SU-DHL-6 (cell line): ENCODE measurements at regions not wholly inside any gene's neighbourhood (a gene's known extent, or its start where the extent isn't known, plus 50 kb on each side); places are given as distances from the start of the nearest gene placed in this dataset.

Experiments
- H2AFZ ChIP-seq: fragments of 200-600 bp; sonication (generic); 2 replicates; pipeline ENCODE4 v1.6.1; 2014; ENCODE audit warnings: low read depth, mild to moderate bottlenecking, moderate library complexity, mixed read lengths, antibody characterized with exemption, low read length; ENCODE audit not compliant: severe bottlenecking
- H3F3A ChIP-seq: fragments of 200-600 bp; shearing (Covaris generic); 2 replicates; pipeline ENCODE4 v1.6.0; 2016; ENCODE audit warnings: antibody characterized with exemption, mild to moderate bottlenecking; ENCODE audit not compliant: insufficient read depth
- H3K27ac ChIP-seq: fragments of 200-600 bp; sonication (generic); 2 replicates; pipeline ENCODE4 v1.5.1; 2016; ENCODE audit warnings: low read depth, mild to moderate bottlenecking, low read length, moderate library complexity, mixed read lengths
- H3K27me3 ChIP-seq: fragments of 200-600 bp; sonication (generic), shearing (Covaris generic); 2 replicates; pipeline ENCODE4 v1.6.0; 2014; ENCODE audit warnings: mild to moderate bottlenecking, low read length
- H3K36me3 ChIP-seq: fragments of 200-600 bp; sonication (generic); 2 replicates; pipeline ENCODE4 v1.6.1; 2014; ENCODE audit warnings: mild to moderate bottlenecking, low read length, mixed read lengths
- H3K4me2 ChIP-seq: fragments of 300-600, 200-600 bp; shearing (Covaris generic), sonication (generic); 2 replicates; pipeline ENCODE4 v1.6.0; 2014; ENCODE audit warnings: low read length, low read depth, mild to moderate bottlenecking; ENCODE audit not compliant: poor library complexity, severe bottlenecking
- H3K4me3 ChIP-seq: fragments of 200-600 bp; sonication (generic); 2 replicates; pipeline ENCODE4 v1.5.1; 2014; ENCODE audit warnings: antibody characterized with exemption, low read length, mild to moderate bottlenecking, mixed read lengths; ENCODE audit not compliant: insufficient read depth, poor library complexity, severe bottlenecking
- H3K79me2 ChIP-seq: fragments of 200-600 bp; sonication (generic); 2 replicates; pipeline ENCODE4 v1.6.1; 2014; ENCODE audit warnings: mild to moderate bottlenecking, low read length, moderate library complexity; ENCODE audit not compliant: insufficient read depth
- H3K9ac ChIP-seq: fragments of 200-600 bp; sonication (generic); 2 replicates; pipeline ENCODE4 v1.7.0; 2014; ENCODE audit warnings: mild to moderate bottlenecking, low read length
- H3K9me2 ChIP-seq: fragments of 200-600 bp; sonication (generic); replicated peaks from 2 replicates; pipeline ENCODE4 v1.6.1; 2014; ENCODE audit warnings: low read length; ENCODE audit not compliant: insufficient read depth
- H3K9me3 ChIP-seq: fragments of 200-600 bp; sonication (generic); 2 replicates; pipeline ENCODE4 v1.6.1; 2014; ENCODE audit warnings: low read length, mixed read lengths; ENCODE audit not compliant: insufficient read depth
- H4K20me1 ChIP-seq: fragments of 200-600 bp; sonication (generic); 2 replicates; pipeline ENCODE4 v1.6.1; 2014; ENCODE audit warnings: low read depth, mild to moderate bottlenecking, antibody characterized with exemption, low read length, moderate library complexity, mixed read lengths
- EZH2phosphoT487 ChIP-seq: fragments of 200-600 bp; sonication (generic), shearing (Covaris generic); conservative IDR thresholded peaks from 2 replicates; pipeline ENCODE4 v1.6.1; 2018; ENCODE audit warnings: mild to moderate bottlenecking, antibody characterized with exemption, low read length, moderate library complexity, mixed read lengths
- TF ChIP-seq, protein P1 (sequence below): fragments of 200-600 bp; sonication (generic); IDR thresholded peaks from one replicate; pipeline ENCODE4 v1.5.1; 2017; ENCODE audit warnings: antibody characterized with exemption, mild to moderate bottlenecking, low read length, moderate library complexity; ENCODE audit not compliant: insufficient read depth, poor library complexity, severe bottlenecking

DNA sequence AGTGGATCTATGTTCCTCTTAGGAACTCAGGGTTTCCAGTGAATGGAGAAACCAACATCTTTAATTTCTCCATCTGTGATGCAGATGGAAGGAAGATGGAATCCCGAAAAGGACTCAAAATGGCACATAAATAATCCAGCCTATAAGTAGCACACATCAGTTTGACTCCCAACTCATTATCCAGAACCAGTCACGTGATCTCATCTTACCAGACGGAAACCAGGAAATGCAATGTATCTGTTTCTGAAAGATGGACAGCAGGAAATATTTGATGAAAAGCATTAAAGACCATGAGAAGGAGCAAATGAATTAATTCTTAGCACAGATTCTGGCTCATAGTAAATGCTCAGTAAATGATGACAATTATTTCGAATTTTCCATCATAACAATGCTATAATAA lies 443.1 kb upstream of the FMR1 start:
- no peaks in the 10 kb centered on the region for H3K27me3 ChIP-seq
- H2AFZ ChIP-seq = no peak overlapping the region
- H3K4me2 ChIP-seq = no peak overlapping the region
- no peaks in the 10 kb centered on the region for H4K20me1 ChIP-seq
- no peaks in the 10 kb centered on the region for H3K79me2 ChIP-seq
- H3K36me3 ChIP-seq = no peaks in the 10 kb centered on the region
- TF ChIP-seq, protein P1, sequence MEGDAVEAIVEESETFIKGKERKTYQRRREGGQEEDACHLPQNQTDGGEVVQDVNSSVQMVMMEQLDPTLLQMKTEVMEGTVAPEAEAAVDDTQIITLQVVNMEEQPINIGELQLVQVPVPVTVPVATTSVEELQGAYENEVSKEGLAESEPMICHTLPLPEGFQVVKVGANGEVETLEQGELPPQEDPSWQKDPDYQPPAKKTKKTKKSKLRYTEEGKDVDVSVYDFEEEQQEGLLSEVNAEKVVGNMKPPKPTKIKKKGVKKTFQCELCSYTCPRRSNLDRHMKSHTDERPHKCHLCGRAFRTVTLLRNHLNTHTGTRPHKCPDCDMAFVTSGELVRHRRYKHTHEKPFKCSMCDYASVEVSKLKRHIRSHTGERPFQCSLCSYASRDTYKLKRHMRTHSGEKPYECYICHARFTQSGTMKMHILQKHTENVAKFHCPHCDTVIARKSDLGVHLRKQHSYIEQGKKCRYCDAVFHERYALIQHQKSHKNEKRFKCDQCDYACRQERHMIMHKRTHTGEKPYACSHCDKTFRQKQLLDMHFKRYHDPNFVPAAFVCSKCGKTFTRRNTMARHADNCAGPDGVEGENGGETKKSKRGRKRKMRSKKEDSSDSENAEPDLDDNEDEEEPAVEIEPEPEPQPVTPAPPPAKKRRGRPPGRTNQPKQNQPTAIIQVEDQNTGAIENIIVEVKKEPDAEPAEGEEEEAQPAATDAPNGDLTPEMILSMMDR = no peak
- TF ChIP-seq EZH2phosphoT487 = no peak
- H3F3A ChIP-seq = no peaks in the 10 kb centered on the region
- H3K9ac ChIP-seq = no peak overlapping the region
- no peak overlapping the region for H3K27ac ChIP-seq
- H3K9me2 ChIP-seq = no peaks in the 10 kb centered on the region
- no peak overlapping the region for H3K4me3 ChIP-seq
- H3K9me3 ChIP-seq = no peaks in the 10 kb centered on the region

DNA sequence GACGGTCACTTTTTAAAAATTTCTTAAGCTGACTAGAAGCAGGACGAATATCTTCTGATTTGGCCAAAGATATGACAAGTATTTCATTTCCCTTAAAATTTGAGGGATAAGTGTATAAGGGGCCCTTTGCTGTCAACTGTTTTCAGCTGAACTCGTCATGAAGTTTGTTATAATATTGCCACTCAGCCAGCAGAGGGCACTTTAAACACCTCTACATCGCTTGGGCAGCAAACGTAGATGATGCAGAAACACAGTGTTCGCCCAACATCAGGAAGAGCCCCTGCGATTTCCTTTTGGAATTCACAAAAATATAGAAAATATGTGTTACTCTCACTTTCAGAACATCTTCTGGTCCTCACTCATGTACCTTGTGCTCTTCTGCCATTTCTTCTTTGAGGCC lies 435.7 kb upstream of the FMR1 start:
- Histone ChIP-seq H3K27ac (no peak overlapping the region), H3K9me3 (no peaks in the 10 kb centered on the region), H4K20me1 (no peaks in the 10 kb centered on the region), H3K79me2 (no peaks in the 10 kb centered on the region), H3K27me3 (no peaks in the 10 kb centered on the region), H2AFZ (no peak overlapping the region), H3K4me2 (no peak overlapping the region), H3F3A (no peaks in the 10 kb centered on the region), H3K36me3 (no peaks in the 10 kb centered on the region), H3K9ac (no peak overlapping the region), H3K4me3 (no peak overlapping the region), H3K9me2 (no peaks in the 10 kb centered on the region)
- TF ChIP-seq EZH2phosphoT487 = no peak
- TF ChIP-seq, protein P1 = peak; percentile 22

DNA sequence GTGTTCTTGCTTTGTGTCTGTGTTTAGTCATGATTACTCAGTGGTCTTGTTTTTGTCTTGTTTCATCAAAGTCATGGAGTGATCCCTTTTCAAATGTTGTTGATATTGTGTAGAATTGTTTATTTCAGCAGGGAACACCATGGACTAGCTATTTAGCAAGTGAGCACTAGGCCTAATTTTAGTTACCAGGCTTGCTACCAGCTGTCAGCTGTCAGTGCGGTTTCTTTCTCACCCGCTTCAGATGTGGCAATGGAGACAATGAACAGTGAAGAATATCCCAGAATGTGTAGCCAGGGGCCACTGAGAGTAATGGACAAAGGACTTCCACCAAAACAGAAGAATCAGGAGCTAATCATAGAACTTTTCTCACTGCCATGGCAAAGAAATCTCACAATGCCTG lies 432.8 kb upstream of the FMR1 start:
- TF ChIP-seq EZH2phosphoT487 = no peak
- TF ChIP-seq, protein P1 = no peak
- Histone ChIP-seq H3K9me2 (no peaks in the 10 kb centered on the region), H3K27ac (no peak overlapping the region), H3K9me3 (no peaks in the 10 kb centered on the region), H2AFZ (no peak overlapping the region), H3K4me3 (no peak overlapping the region), H3K36me3 (no peaks in the 10 kb centered on the region), H3F3A (no peaks in the 10 kb centered on the region), H3K4me2 (no peak overlapping the region), H3K27me3 (no peaks in the 10 kb centered on the region), H4K20me1 (no peaks in the 10 kb centered on the region), H3K79me2 (no peaks in the 10 kb centered on the region), H3K9ac (no peak overlapping the region)
